SU-DHL-6 (cell line): ENCODE measurements at regions not wholly inside any gene's neighbourhood (a gene's known extent, or its start where the extent isn't known, plus 50 kb on each side); places are given as distances from the start of the nearest gene placed in this dataset.

Experiments used
- H2AFZ ChIP-seq: fragments of 200-600 bp; sonication (generic); 2 replicates; pipeline ENCODE4 v1.6.1; 2014; ENCODE audit warnings: low read depth, mild to moderate bottlenecking, moderate library complexity, mixed read lengths, antibody characterized with exemption, low read length; ENCODE audit not compliant: severe bottlenecking
- H3F3A ChIP-seq: fragments of 200-600 bp; shearing (Covaris generic); 2 replicates; pipeline ENCODE4 v1.6.0; 2016; ENCODE audit warnings: antibody characterized with exemption, mild to moderate bottlenecking; ENCODE audit not compliant: insufficient read depth
- H3K27ac ChIP-seq: fragments of 200-600 bp; sonication (generic); 2 replicates; pipeline ENCODE4 v1.5.1; 2016; ENCODE audit warnings: low read depth, mild to moderate bottlenecking, low read length, moderate library complexity, mixed read lengths
- H3K27me3 ChIP-seq: fragments of 200-600 bp; sonication (generic), shearing (Covaris generic); 2 replicates; pipeline ENCODE4 v1.6.0; 2014; ENCODE audit warnings: mild to moderate bottlenecking, low read length
- H3K36me3 ChIP-seq: fragments of 200-600 bp; sonication (generic); 2 replicates; pipeline ENCODE4 v1.6.1; 2014; ENCODE audit warnings: mild to moderate bottlenecking, low read length, mixed read lengths
- H3K4me2 ChIP-seq: fragments of 300-600, 200-600 bp; shearing (Covaris generic), sonication (generic); 2 replicates; pipeline ENCODE4 v1.6.0; 2014; ENCODE audit warnings: low read length, low read depth, mild to moderate bottlenecking; ENCODE audit not compliant: poor library complexity, severe bottlenecking
- H3K4me3 ChIP-seq: fragments of 200-600 bp; sonication (generic); 2 replicates; pipeline ENCODE4 v1.5.1; 2014; ENCODE audit warnings: antibody characterized with exemption, low read length, mild to moderate bottlenecking, mixed read lengths; ENCODE audit not compliant: insufficient read depth, poor library complexity, severe bottlenecking
- H3K79me2 ChIP-seq: fragments of 200-600 bp; sonication (generic); 2 replicates; pipeline ENCODE4 v1.6.1; 2014; ENCODE audit warnings: mild to moderate bottlenecking, low read length, moderate library complexity; ENCODE audit not compliant: insufficient read depth
- H3K9ac ChIP-seq: fragments of 200-600 bp; sonication (generic); 2 replicates; pipeline ENCODE4 v1.7.0; 2014; ENCODE audit warnings: mild to moderate bottlenecking, low read length
- H3K9me2 ChIP-seq: fragments of 200-600 bp; sonication (generic); replicated peaks from 2 replicates; pipeline ENCODE4 v1.6.1; 2014; ENCODE audit warnings: low read length; ENCODE audit not compliant: insufficient read depth
- H3K9me3 ChIP-seq: fragments of 200-600 bp; sonication (generic); 2 replicates; pipeline ENCODE4 v1.6.1; 2014; ENCODE audit warnings: low read length, mixed read lengths; ENCODE audit not compliant: insufficient read depth
- H4K20me1 ChIP-seq: fragments of 200-600 bp; sonication (generic); 2 replicates; pipeline ENCODE4 v1.6.1; 2014; ENCODE audit warnings: low read depth, mild to moderate bottlenecking, antibody characterized with exemption, low read length, moderate library complexity, mixed read lengths
- EZH2phosphoT487 ChIP-seq: fragments of 200-600 bp; sonication (generic), shearing (Covaris generic); conservative IDR thresholded peaks from 2 replicates; pipeline ENCODE4 v1.6.1; 2018; ENCODE audit warnings: mild to moderate bottlenecking, antibody characterized with exemption, low read length, moderate library complexity, mixed read lengths
- TF ChIP-seq, protein P1 (sequence below): fragments of 200-600 bp; sonication (generic); IDR thresholded peaks from one replicate; pipeline ENCODE4 v1.5.1; 2017; ENCODE audit warnings: antibody characterized with exemption, mild to moderate bottlenecking, low read length, moderate library complexity; ENCODE audit not compliant: insufficient read depth, poor library complexity, severe bottlenecking

DNA sequence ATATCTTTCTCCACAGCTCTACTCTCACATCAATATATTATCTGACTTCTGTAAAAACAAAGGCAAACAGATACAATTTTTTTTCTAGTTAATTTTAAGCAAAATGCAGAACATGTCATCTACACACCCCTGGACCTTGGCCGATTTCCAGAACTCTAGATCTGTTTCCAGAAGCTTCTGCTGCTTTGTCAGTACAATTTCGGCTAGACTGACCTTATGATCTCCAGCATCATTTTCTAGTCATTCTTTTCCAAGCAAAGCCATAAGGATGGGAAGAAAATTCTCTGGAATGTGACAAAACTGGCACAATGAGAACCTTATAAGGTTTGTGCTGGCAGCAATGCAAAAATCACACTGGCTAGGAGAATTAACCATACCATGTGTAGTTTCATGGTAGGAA, 132.8 kb upstream of the MPDZ start:
- H3K9me3 ChIP-seq, result no peaks in the 10 kb centered on the region
- no peaks in the 10 kb centered on the region for H3F3A ChIP-seq
- no peak overlapping the region for H3K27ac ChIP-seq
- no peak for TF ChIP-seq EZH2phosphoT487
- TF ChIP-seq, protein P1, sequence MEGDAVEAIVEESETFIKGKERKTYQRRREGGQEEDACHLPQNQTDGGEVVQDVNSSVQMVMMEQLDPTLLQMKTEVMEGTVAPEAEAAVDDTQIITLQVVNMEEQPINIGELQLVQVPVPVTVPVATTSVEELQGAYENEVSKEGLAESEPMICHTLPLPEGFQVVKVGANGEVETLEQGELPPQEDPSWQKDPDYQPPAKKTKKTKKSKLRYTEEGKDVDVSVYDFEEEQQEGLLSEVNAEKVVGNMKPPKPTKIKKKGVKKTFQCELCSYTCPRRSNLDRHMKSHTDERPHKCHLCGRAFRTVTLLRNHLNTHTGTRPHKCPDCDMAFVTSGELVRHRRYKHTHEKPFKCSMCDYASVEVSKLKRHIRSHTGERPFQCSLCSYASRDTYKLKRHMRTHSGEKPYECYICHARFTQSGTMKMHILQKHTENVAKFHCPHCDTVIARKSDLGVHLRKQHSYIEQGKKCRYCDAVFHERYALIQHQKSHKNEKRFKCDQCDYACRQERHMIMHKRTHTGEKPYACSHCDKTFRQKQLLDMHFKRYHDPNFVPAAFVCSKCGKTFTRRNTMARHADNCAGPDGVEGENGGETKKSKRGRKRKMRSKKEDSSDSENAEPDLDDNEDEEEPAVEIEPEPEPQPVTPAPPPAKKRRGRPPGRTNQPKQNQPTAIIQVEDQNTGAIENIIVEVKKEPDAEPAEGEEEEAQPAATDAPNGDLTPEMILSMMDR, result no peak
- H3K4me3 ChIP-seq, result no peak overlapping the region
- no peaks in the 10 kb centered on the region for H3K9me2 ChIP-seq
- H4K20me1 ChIP-seq, result no peaks in the 10 kb centered on the region
- H3K79me2 ChIP-seq, result no peaks in the 10 kb centered on the region
- H3K9ac ChIP-seq, result no peak overlapping the region
- H2AFZ ChIP-seq, result no peak overlapping the region
- no peak overlapping the region for H3K4me2 ChIP-seq
- H3K27me3 ChIP-seq, result no peaks in the 10 kb centered on the region
- no peaks in the 10 kb centered on the region for H3K36me3 ChIP-seq

DNA sequence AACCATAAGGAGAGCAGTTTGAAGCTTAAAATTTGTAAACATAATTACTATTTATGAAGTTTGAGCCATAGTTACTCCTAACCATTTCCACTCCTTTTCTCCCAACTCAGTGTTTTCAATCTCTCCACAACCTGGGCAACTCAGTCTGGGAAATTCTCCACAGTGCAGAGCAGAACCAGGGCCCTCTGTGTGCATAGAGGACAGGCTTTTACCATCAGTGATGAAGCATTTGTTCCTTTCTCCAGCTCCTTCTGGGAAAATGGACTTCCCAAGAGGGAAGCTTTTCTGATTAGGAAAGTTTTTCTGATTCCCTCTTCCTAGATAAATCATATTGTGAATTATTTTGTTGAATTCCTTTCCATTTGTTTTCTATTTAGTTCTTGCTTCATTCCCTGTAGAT, 132.3 kb upstream of the MPDZ start:
- Histone ChIP-seq H3K4me2 (no peak overlapping the region), H3K4me3 (no peak overlapping the region), H2AFZ (no peak overlapping the region), H3K36me3 (no peaks in the 10 kb centered on the region), H3K9me3 (no peaks in the 10 kb centered on the region), H3K9me2 (no peaks in the 10 kb centered on the region), H3F3A (no peaks in the 10 kb centered on the region), H3K79me2 (no peaks in the 10 kb centered on the region), H3K27ac (no peak overlapping the region), H3K27me3 (no peaks in the 10 kb centered on the region), H4K20me1 (no peaks in the 10 kb centered on the region), H3K9ac (no peak overlapping the region)
- TF ChIP-seq, protein P1, result no peak
- no peak for TF ChIP-seq EZH2phosphoT487

DNA sequence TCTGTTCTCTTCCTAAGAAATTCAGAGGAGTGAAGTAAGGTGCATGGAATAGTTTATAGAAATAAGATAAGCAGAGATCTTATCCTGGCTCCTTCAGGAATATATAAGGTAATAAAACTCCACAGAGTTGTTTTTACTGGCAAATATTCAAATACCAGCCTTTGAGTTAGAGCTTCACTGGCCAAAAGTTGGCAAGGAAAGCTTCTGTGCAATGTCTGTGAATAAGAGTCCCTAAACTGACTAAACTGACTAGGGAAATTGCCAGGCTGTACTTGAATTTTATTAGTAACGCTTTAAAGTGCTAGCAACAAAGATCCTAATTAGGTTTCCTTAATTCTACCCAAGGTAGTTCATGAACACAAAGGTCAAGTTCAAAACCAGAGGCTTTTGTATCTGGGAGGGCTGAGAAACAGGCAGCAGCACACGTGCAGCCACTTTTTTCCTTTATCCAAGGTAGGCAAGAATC, 131.1 kb upstream of the MPDZ start:
- Histone ChIP-seq H3F3A (no peaks in the 10 kb centered on the region), H3K4me2 (no peak overlapping the region), H3K9ac (no peak overlapping the region), H3K9me2 (no peaks in the 10 kb centered on the region), H3K9me3 (no peaks in the 10 kb centered on the region), H3K79me2 (no peaks in the 10 kb centered on the region), H3K27ac (no peak overlapping the region), H2AFZ (no peak overlapping the region), H3K4me3 (no peak overlapping the region), H4K20me1 (no peaks in the 10 kb centered on the region), H3K36me3 (no peaks in the 10 kb centered on the region), H3K27me3 (no peaks in the 10 kb centered on the region)
- no peak for TF ChIP-seq EZH2phosphoT487
- TF ChIP-seq, protein P1, result no peak
